DMS79 (cell line): ENCODE measurements at regions not wholly inside any gene's neighbourhood (a gene's known extent, or its start where the extent isn't known, plus 50 kb on each side); places are given as distances from the start of the nearest gene placed in this dataset.
"Not testable (repeated sequence)": the region's sequence is repeated elsewhere in the genome, so short reads cannot be mapped to it uniquely, and the experiment has no call there.

Experiments used
- DNase-seq: peaks from one replicate; lab custom pipeline; 2025; lab: John Stamatoyannopoulos, UW

- no peak for DNase-seq
These were observed 278.7 kb upstream of the MGAT5 start for GRCh38 chr2:133975135-133975534.

GRCh38 chr2:133975676-133976428 is 278.0 kb upstream of the MGAT5 start:
- no peak for DNase-seq

DNA sequence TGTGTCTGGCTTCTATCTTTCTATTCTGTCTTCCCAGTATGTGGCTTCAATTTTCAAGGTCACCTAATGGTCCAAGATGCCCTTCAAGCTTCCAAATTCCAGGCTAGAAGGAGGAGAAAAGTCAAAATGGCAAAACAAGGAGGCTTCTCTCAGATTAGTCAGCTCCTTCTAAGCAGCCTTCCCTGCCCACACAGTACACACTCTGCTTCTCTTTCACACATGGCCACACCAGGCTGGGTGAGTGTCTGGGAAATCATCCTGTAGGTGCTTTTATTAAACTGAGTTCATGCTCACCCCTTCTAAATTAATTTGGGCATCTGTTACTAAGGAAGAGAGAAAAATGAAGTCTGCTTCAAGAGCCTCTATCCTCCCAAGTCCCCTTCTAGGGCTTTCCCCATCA is 277.2 kb upstream of the MGAT5 start:
- DNase-seq, result no peak

GRCh38 chr2:133977405-133977804 is 276.5 kb upstream of the MGAT5 start:
- DNase-seq, result no peak

DNA sequence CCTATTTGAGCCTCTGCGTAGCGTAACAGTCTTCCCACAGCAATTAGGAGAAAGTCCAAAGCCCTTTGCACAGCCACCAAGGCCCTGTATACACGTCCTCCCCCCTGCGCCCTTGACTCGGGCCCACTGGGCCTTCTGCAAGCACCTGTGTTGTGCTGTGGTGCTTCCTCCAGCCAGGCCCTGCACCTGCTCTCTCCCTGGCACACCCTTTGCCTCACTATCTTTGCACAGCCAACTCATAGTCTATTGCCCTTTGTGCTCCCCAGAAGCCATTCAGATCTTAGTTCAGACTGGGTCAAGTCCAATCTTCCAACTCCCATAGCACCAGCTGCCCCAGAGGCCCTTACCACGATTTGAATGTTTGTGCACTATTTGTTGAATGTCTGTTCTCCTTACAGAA is 271.6 kb upstream of the MGAT5 start:
- no peak for DNase-seq

- DNase-seq, result no peak
These were observed 268.3 kb upstream of the MGAT5 start for GRCh38 chr2:133985563-133985962.

GRCh38 chr2:133986081-133986837 is 267.6 kb upstream of the MGAT5 start:
- no peak for DNase-seq

DNA sequence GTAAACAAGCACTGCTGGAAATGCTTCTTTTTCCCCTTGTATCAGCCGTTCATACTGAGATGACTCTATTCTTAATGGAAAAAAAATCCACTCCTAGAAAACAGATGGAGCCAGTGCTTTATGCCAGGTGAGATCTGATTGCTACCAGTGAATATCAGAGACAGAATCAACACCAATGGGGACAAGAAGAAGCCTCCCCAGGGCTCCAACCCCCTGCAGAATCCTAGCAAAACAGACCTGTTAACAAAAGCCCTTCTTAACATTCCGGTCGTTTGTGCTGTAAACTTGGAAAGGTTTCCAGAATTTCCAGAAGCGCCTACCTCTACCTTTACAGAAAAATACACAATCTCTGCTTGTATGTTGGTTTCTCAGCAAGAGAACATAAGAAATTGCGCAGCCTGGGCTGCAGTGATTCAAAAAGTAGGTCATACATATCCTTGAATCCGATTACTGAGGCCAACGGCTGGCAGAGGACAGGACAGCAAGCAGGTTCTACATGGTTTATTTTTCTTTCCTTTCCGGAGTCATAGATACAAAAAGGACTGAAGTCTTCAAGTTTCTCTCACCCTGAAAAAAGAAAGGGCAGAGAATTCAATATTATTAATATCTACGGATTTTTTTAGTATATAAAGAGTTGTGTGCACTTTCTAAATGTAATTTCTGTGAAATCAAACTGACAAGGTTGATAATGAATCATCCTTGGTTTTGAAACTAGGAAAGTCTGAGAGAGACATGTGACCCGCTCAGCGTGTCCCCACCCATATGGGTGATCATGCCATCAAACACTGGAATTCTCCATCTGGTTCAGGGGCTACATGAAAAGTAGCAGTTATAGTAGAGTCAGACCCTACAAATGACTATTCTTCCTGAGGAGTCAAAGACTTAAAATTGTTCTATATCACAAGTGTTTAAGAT is 266.7 kb upstream of the MGAT5 start:
- DNase-seq, result no peak

- no peak for DNase-seq
These were observed 265.5 kb upstream of the MGAT5 start for GRCh38 chr2:133988316-133988891.

- no peak for DNase-seq
These were observed 262.2 kb upstream of the MGAT5 start for GRCh38 chr2:133991606-133992168.

- no peak for DNase-seq
These were observed 261.4 kb upstream of the MGAT5 start for GRCh38 chr2:133992454-133992853.

DNA sequence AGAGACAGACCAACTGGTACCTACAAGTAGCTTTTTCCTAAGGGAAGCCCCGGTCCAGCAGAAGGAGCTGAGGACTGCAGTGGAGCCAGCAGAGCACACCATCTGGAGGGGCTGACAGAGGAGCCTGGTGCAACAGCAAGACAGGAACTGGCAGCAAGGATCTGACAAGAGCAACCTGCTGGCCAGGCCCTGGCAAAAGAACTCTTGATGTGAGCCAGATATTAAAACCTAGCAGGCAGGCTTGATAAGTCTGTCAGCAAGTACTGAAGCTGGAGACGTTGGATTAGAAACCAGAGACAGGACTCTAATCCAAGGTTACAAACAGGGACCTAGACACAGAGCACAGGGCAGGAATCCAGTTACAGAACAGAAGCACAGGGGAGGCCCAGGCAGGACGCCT is 260.7 kb upstream of the MGAT5 start:
- no peak for DNase-seq

DNA sequence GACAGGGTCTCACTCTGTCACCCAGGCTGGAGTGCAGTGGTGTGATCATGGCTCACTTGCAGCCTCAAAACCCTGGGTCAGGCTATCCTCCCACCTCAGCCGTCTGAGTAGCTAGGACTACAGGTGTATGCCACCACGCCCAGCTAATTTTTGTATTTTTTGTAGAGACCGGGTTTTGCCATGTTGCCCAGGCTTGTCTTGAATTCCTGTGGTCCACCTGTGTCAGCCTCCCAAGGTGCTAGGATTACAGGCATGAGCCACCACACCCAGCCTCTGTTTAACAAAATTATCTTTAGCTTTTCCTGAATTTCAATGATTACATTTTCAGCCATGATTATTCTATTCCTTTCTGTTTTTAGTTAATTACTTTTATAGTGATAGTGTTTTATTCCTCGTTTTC is 255.1 kb upstream of the MGAT5 start:
- not testable (repeated sequence) for DNase-seq

DNA sequence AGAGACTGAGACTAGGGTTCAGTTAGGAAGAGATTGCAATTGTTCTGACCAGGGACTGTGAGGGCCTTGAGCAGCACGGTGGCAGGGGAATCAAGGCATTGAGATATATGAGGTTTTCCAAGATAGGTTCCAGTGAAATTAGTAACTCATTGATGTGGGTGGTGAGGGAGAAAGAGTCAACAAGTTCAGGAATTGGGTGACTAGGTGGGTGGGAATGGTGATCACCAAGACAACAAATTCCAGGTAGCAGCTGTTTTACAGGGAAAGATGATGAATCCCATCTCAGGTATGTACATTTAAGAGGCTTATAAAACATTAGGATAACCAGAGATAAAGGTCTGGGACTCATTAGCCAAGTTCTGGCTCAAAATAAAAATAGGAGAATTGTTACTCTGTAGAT is 251.5 kb upstream of the MGAT5 start:
- no peak for DNase-seq

- no peak for DNase-seq
These were observed 251.0 kb upstream of the MGAT5 start for GRCh38 chr2:134002921-134003320.

GRCh38 chr2:134004467-134004866 is 249.4 kb upstream of the MGAT5 start:
- no peak for DNase-seq

- DNase-seq, result no peak
These were observed 245.0 kb upstream of the MGAT5 start for GRCh38 chr2:134008837-134009236.

DNA sequence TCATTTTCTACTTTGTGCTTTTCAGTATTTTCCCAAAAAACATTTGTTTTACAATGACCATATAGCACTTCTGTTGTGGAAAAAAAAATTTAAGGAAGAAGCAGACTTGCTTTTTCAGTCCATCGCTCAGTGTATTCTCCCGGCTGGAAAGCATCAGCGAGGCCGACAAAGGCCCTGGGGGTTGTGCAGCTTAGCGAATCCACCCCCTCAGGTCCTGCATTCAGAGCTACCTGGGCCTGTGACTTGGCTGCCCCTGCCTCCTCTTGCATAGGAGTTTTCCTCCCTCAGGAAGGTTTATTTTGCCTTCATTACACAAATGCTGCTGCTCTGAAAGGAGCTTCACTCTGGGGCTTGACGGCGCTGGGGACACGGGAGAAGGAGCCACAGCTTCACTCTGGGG is 244.4 kb upstream of the MGAT5 start:
- no peak for DNase-seq

GRCh38 chr2:134009906-134010305 is 244.0 kb upstream of the MGAT5 start:
- DNase-seq, result not testable (repeated sequence)

DNA sequence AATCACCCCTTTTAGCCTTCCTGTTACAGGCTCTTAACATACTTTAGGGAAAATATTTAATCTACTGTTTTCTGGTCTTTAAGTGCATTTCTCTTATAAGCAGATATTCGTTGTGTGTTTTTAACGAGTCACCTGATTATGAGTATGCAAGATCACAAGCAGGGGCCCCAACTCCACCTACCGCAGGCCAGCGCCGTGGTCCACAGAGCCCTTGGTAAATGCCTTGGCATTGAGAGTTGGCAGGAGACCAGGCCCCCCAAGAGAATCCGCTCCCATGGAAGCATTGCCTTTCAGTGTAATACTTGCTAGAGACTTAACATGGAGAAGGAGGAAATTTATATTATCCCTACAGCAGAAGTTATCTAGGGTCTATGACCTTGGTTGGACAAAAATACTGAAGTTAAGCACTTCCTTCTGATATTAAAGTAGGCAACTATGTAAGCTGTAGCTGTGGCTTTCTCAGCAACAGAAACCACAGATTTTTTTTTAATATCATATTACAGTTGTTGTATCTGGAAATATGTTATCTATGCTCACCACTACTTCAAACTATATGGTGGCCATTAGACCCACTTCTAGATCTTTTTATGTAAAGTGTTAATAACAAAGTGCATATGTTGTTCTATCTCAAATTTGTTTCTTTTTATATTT is 241.8 kb upstream of the MGAT5 start:
- no peak for DNase-seq
